H1 (cell line): ENCODE measurements at regions not wholly inside any gene's neighbourhood (a gene's known extent, or its start where the extent isn't known, plus 50 kb on each side); places are given as distances from the start of the nearest gene placed in this dataset.

Source experiments
- CTCF ChIA-PET: fragments of 300-600 bp; sonication (Branson Sonifier 250); formaldehyde crosslinking; loops from one replicate; lab custom pipeline; 2021; ENCODE audit not compliant: partially characterized antibody; lab: Charles Lee
- POLR2A ChIA-PET: fragments of 300-600 bp; sonication (Branson Sonifier 250); formaldehyde crosslinking; loops from one replicate; lab custom pipeline; 2021; ENCODE audit warnings: inconsistent platforms; ENCODE audit not compliant: partially characterized antibody; lab: Charles Lee
- DNase-seq, 2 experiments: peaks; one replicate each; pipeline versions ENCODE4 v3.0.0 to v3.0.0-alpha.2; 2010 to 2022; ENCODE audit warnings: low spot score in 2 of 2, low read depth in 1 of 2, mixed read lengths in 1 of 2
- FAIRE-seq: peaks from 2 replicates; lab custom pipeline; 2011; peaks lifted over from hg19 to GRCh38; lab: Jason Lieb, UNC
- H2AFZ ChIP-seq: 2 replicates; pipeline ENCODE4 v1.8.1; 2012; ENCODE audit warnings: low read length, inconsistent platforms
- H2AK5ac ChIP-seq: 2 replicates; pipeline ENCODE4 v1.6.1; 2013; ENCODE audit warnings: low read depth, low read length
- H2BK120ac ChIP-seq: replicated peaks from 2 replicates; pipeline ENCODE3; 2013; ENCODE audit warnings: low read depth, low read length, inconsistent platforms
- H2BK12ac ChIP-seq: 2 replicates; pipeline ENCODE4 v1.6.1; 2013; ENCODE audit warnings: low read depth, low read length
- H2BK15ac ChIP-seq: 2 replicates; pipeline ENCODE4 v1.6.1; 2013; ENCODE audit warnings: low read length
- H2BK20ac ChIP-seq: 2 replicates; pipeline ENCODE4 v1.6.1; 2013; ENCODE audit warnings: low read length
- H2BK5ac ChIP-seq: 2 replicates; pipeline ENCODE4 v1.6.1; 2013; ENCODE audit warnings: low read depth, low read length
- H3K14ac ChIP-seq: 2 replicates; pipeline ENCODE4 v1.6.1; 2013; ENCODE audit warnings: inconsistent platforms; ENCODE audit not compliant: insufficient read length
- H3K18ac ChIP-seq: 2 replicates; pipeline ENCODE4 v1.6.1; 2013; ENCODE audit warnings: low read length; ENCODE audit errors: extremely low read depth
- H3K23ac ChIP-seq: 2 replicates; pipeline ENCODE4 v1.6.1; 2013; ENCODE audit warnings: inconsistent platforms; ENCODE audit not compliant: insufficient read length
- H3K23me2 ChIP-seq: 2 replicates; pipeline ENCODE4 v1.6.1; 2013; ENCODE audit warnings: low read depth, low read length
- H3K27ac ChIP-seq: 2 replicates; pipeline ENCODE4 v1.6.1; 2011; ENCODE audit warnings: low read depth, low read length, inconsistent platforms
- H3K27me3 ChIP-seq, 4 experiments: replicated peaks in 1 of 4; 1 replicate in 1 of 4; 2 replicates in 3 of 4; pipeline versions ENCODE4 v1.6.1 to v1.8.1; 2011 to 2013; ENCODE audit warnings: low read length in 3 of 4, mild to moderate bottlenecking in 3 of 4, inconsistent platforms in 2 of 4, mixed read lengths in 2 of 4, moderate library complexity in 1 of 4; ENCODE audit not compliant: control insufficient read depth in 3 of 4, insufficient read depth in 3 of 4; ENCODE audit errors: extremely low read depth in 1 of 4
- H3K36me3 ChIP-seq, 4 experiments: 2 replicates each; pipeline versions ENCODE4 v1.6.1 to v1.8.1; 2011 to 2013; ENCODE audit warnings: mild to moderate bottlenecking in 4 of 4, low read length in 3 of 4, moderate library complexity in 2 of 4, control low read depth in 1 of 4, inconsistent platforms in 1 of 4; ENCODE audit not compliant: insufficient read depth in 4 of 4, control insufficient read depth in 2 of 4
- H3K4ac ChIP-seq: replicated peaks from 2 replicates; pipeline ENCODE3; 2013; ENCODE audit warnings: low read length, low read depth, mixed read lengths, inconsistent platforms; ENCODE audit not compliant: insufficient read length
- H3K4me1 ChIP-seq, 4 experiments: replicated peaks in 1 of 4; 1 replicate in 1 of 4; 2 replicates in 3 of 4; pipeline versions ENCODE4 v1.6.1 to v1.8.1; 2011 to 2013; ENCODE audit warnings: low read length in 3 of 4, inconsistent platforms in 2 of 4, mixed read lengths in 1 of 4; ENCODE audit not compliant: insufficient read depth in 4 of 4, control insufficient read depth in 3 of 4
- H3K4me2 ChIP-seq, 2 experiments: 2 replicates each; pipeline versions ENCODE4 v1.6.1 to v1.8.1; 2011 to 2013; ENCODE audit warnings: low read depth in 2 of 2, low read length in 2 of 2, control low read depth in 1 of 2, inconsistent platforms in 1 of 2, mild to moderate bottlenecking in 1 of 2; ENCODE audit not compliant: insufficient read depth in 1 of 2
- H3K4me3 ChIP-seq, 4 experiments: fragments of 200-600, 300-600 bp in 1 of 4; sonication (generic), shearing (Covaris generic), sonication (Bioruptor Twin) in 1 of 4; 2 replicates each; pipeline versions ENCODE4 v1.5.1 to v1.8.1; 2011 to 2016; ENCODE audit warnings: low read length in 4 of 4, low read depth in 3 of 4, control low read depth in 2 of 4, inconsistent platforms in 2 of 4, mild to moderate bottlenecking in 2 of 4, mixed read lengths in 1 of 4, moderate library complexity in 1 of 4; ENCODE audit not compliant: insufficient read depth in 2 of 4; ENCODE audit errors: extremely low read depth in 1 of 4
- H3K56ac ChIP-seq: replicated peaks from 2 replicates; pipeline ENCODE3; 2013; ENCODE audit warnings: low read depth, mild to moderate bottlenecking, mixed read lengths, low read length, inconsistent platforms; ENCODE audit not compliant: insufficient read length
- H3K79me1 ChIP-seq: 2 replicates; pipeline ENCODE4 v1.6.1; 2013; ENCODE audit warnings: low read depth, low read length, control low read depth
- H3K79me2 ChIP-seq, 2 experiments: 2 replicates each; pipeline versions ENCODE4 v1.6.1 to v1.8.1; 2012 to 2013; ENCODE audit warnings: low read length in 2 of 2, mild to moderate bottlenecking in 2 of 2, inconsistent platforms in 1 of 2; ENCODE audit not compliant: insufficient read depth in 2 of 2, control insufficient read depth in 1 of 2
- H3K9ac ChIP-seq, 4 experiments: replicated peaks in 1 of 4; 1 replicate in 1 of 4; 2 replicates in 3 of 4; pipeline versions ENCODE4 v1.6.1 to v1.8.1; 2011 to 2013; ENCODE audit warnings: low read depth in 3 of 4, low read length in 3 of 4, control low read depth in 2 of 4, mild to moderate bottlenecking in 2 of 4, moderate library complexity in 2 of 4, inconsistent platforms in 1 of 4; ENCODE audit errors: extremely low read depth in 1 of 4
- H3K9me3 ChIP-seq, 2 experiments: 2 replicates each; pipeline versions ENCODE4 v1.6.1 to v1.8.1; 2012 to 2013; ENCODE audit warnings: mild to moderate bottlenecking in 2 of 2, moderate library complexity in 2 of 2, control low read depth in 1 of 2, inconsistent platforms in 1 of 2, low read depth in 1 of 2, low read length in 1 of 2, mixed read lengths in 1 of 2; ENCODE audit not compliant: insufficient read depth in 2 of 2
- H4K20me1 ChIP-seq, 2 experiments: replicated peaks in 1 of 2; 2 replicates each; pipeline versions ENCODE3 to v1.8.1; 2011 to 2013; ENCODE audit warnings: inconsistent platforms in 2 of 2, low read length in 2 of 2, mild to moderate bottlenecking in 1 of 2; ENCODE audit not compliant: insufficient read depth in 2 of 2, control insufficient read depth in 1 of 2
- H4K5ac ChIP-seq: 2 replicates; pipeline ENCODE4 v1.6.1; 2013; ENCODE audit warnings: low read length, low read depth, mixed read lengths, inconsistent platforms; ENCODE audit not compliant: insufficient read length
- H4K8ac ChIP-seq: 2 replicates; pipeline ENCODE4 v1.8.0; 2013; ENCODE audit warnings: mild to moderate bottlenecking, moderate library complexity, low read length, inconsistent platforms; ENCODE audit not compliant: insufficient read depth; ENCODE audit errors: extremely low read depth
- H4K91ac ChIP-seq: replicated peaks from 2 replicates; pipeline ENCODE3; 2013; ENCODE audit warnings: low read length, mixed read lengths, inconsistent platforms; ENCODE audit not compliant: insufficient read length
- BRCA1 ChIP-seq: IDR thresholded peaks from 2 replicates; pipeline ENCODE4 v1.6.1; 2012; ENCODE audit warnings: low read depth, low read length, improper control_type of control experiment
- CHD2 ChIP-seq: IDR thresholded peaks from 2 replicates; pipeline ENCODE4 v1.6.1; 2012; ENCODE audit warnings: low read length, improper control_type of control experiment
- CREB1 ChIP-seq: IDR thresholded peaks from 2 replicates; pipeline ENCODE4 v1.6.1; 2012; ENCODE audit warnings: inconsistent platforms
- EZH2 ChIP-seq: fragments of 200-600 bp; sonication (generic); IDR thresholded peaks from 2 replicates; pipeline ENCODE4 v1.7.1; 2012; ENCODE audit warnings: low read depth, mild to moderate bottlenecking, moderate library complexity, low read length, inconsistent platforms; ENCODE audit not compliant: severe bottlenecking
- HDAC6 ChIP-seq: IDR thresholded peaks from one replicate; pipeline ENCODE4 v1.7.1; 2012; ENCODE audit warnings: low read depth, mild to moderate bottlenecking, inconsistent platforms, low read length, moderate library complexity
- JUN ChIP-seq: IDR thresholded peaks from 2 replicates; pipeline ENCODE4 v1.6.1; 2011; ENCODE audit warnings: low read depth, mild to moderate bottlenecking, improper control_type of control experiment, low read length
- KDM1A ChIP-seq: fragments of 200-600, 300-600 bp; sonication (generic); IDR thresholded peaks from 2 replicates; pipeline ENCODE4 v1.7.1; 2016; ENCODE audit warnings: mild to moderate bottlenecking, low read length, borderline replicate concordance
- KDM5A ChIP-seq: fragments of 200-600 bp; IDR thresholded peaks from 2 replicates; pipeline ENCODE4 v1.7.1; 2012; ENCODE audit warnings: mild to moderate bottlenecking, low read length, inconsistent platforms, mixed read lengths
- RNF2 ChIP-seq: fragments of 200-900, 300-1000 bp; sonication (generic); IDR thresholded peaks from 2 replicates; pipeline ENCODE4 v1.7.1; 2016; ENCODE audit warnings: borderline replicate concordance, low read depth, mild to moderate bottlenecking, antibody characterized with exemption, low read length; ENCODE audit not compliant: poor library complexity, severe bottlenecking; ENCODE audit errors: missing control alignments
- SIRT6 ChIP-seq: IDR thresholded peaks from one replicate; pipeline ENCODE4 v1.7.1; 2012; ENCODE audit warnings: low read length, inconsistent platforms
- SIX5 ChIP-seq: IDR thresholded peaks from 2 replicates; pipeline ENCODE4 v1.6.1; 2011; ENCODE audit warnings: mild to moderate bottlenecking, low read depth, low read length

- Histone ChIP-seq H3K56ac (no peak overlapping the region), H3K4me3 (no peak overlapping the region), H3K4ac (no peak overlapping the region), H3K4me2 (no peak overlapping the region), H2BK12ac (no peak overlapping the region), H3K14ac (no peak overlapping the region), H4K20me1 (no peaks in the 10 kb centered on the region), H4K91ac (no peak overlapping the region)
- ChIA-PET CTCF (interaction anchor here (1.3 kb wide), 1 partner anchor 12 kb away, joined by 3 read pairs; no protein-coding TSS in a partner anchor), POLR2A (no interaction called here)
- no peak for TF ChIP-seq SIX5
- TF ChIP-seq KDM1A, result no peak
- TF ChIP-seq SIRT6, result no peak
- no peak for TF ChIP-seq CHD2
- no peak for TF ChIP-seq JUN
- TF ChIP-seq BRCA1, result no peak
- no peak for TF ChIP-seq EZH2
- no peak for TF ChIP-seq KDM5A
- TF ChIP-seq RNF2, result no peak
- no peak for TF ChIP-seq HDAC6
- no peak for TF ChIP-seq CREB1
- TF ChIP-seq, all 59 proteins: peak for 0
- no peaks in the 10 kb centered on the region for H3K79me1 ChIP-seq
- no peak overlapping the region for H2AK5ac ChIP-seq
- no peak overlapping the region for H2BK5ac ChIP-seq
- no peaks in the 10 kb centered on the region for H3K4me1 ChIP-seq
- no peak overlapping the region for H2BK15ac ChIP-seq
- no peaks in the 10 kb centered on the region for H3K27me3 ChIP-seq
- no peaks in the 10 kb centered on the region for H3K23me2 ChIP-seq
- H3K36me3 ChIP-seq, result no peaks in the 10 kb centered on the region
- H2BK120ac ChIP-seq, result no peak overlapping the region
- no peak overlapping the region for H2BK20ac ChIP-seq
- no peak overlapping the region for H4K8ac ChIP-seq
- no peak overlapping the region for H2AFZ ChIP-seq
- H3K9me3 ChIP-seq, result peaks cover 4 to 12% of the 10 kb centered on the region in 2 experiments; a peak in 3 of 4 replicates
- no peak for DNase-seq
- no peak overlapping the region for H3K9ac ChIP-seq
- no peak overlapping the region for H4K5ac ChIP-seq
- FAIRE-seq, result no peak
- no peak overlapping the region for H3K18ac ChIP-seq
- no peaks in the 10 kb centered on the region for H3K79me2 ChIP-seq
- H3K27ac ChIP-seq, result no peak overlapping the region
- no peak overlapping the region for H3K23ac ChIP-seq
These were observed 164.8 kb upstream of the DYNLRB2 start for GRCh38 chr16:80375973-80376372.
